AG04449 (cell line): ENCODE measurements at regions not wholly inside any gene's neighbourhood (a gene's known extent, or its start where the extent isn't known, plus 50 kb on each side); places are given as distances from the start of the nearest gene placed in this dataset.
"Not testable (repeated sequence)": the region's sequence is repeated elsewhere in the genome, so short reads cannot be mapped to it uniquely, and the experiment has no call there.

Experiments used
- CTCF ChIA-PET: fragments of 350-600 bp; formaldehyde crosslinking; extraction: SDS; loops from one replicate; lab custom pipeline; 2021; ENCODE audit warnings: antibody characterized with exemption; lab: Yijun Ruan, JAX
- POLR2A ChIA-PET: fragments of 400-600, 350-600 bp; formaldehyde crosslinking; extraction: SDS; loops from one replicate; lab custom pipeline; 2020; ENCODE audit warnings: antibody characterized with exemption, inconsistent platforms; lab: Yijun Ruan, JAX
- DNase-seq: peaks from one replicate; pipeline ENCODE4 v3.0.0-alpha.2; 2010; ENCODE audit warnings: low read depth, low spot score
- H3K4me3 ChIP-seq: 2 replicates; pipeline ENCODE4 v1.5.1; 2011; ENCODE audit warnings: low read depth, mild to moderate bottlenecking, control low read depth, low read length
- TF ChIP-seq, protein P1 (sequence below): IDR thresholded peaks from one replicate; pipeline ENCODE4 v1.5.1; 2011; ENCODE audit warnings: mild to moderate bottlenecking, moderate library complexity, low read length, control low read depth, inconsistent platforms; ENCODE audit not compliant: insufficient read depth; ENCODE audit errors: missing control alignments

DNA sequence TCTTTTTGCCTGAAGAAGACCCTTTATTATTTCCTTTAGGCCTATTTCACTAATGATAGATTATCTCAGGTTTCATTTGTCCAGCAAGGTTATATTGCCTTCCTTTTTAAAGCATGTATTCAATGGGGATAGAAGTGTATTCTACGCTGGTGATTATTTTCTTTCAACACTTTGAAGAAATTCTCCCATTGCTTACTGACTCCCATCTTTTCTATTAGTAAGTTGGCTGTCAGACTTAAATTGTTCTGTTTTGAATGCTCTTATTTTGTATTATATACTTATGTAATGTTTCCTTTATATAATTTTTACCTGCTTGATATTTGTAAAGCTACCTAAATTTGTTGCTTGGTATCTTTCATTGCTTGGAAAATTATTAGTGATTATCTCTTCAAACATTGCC is 445.1 kb upstream of the RASGRP1 start:
- H3K4me3 ChIP-seq, result no peak overlapping the region
- ChIA-PET CTCF (no interaction called here), POLR2A (no interaction called here)
- TF ChIP-seq, protein P1, sequence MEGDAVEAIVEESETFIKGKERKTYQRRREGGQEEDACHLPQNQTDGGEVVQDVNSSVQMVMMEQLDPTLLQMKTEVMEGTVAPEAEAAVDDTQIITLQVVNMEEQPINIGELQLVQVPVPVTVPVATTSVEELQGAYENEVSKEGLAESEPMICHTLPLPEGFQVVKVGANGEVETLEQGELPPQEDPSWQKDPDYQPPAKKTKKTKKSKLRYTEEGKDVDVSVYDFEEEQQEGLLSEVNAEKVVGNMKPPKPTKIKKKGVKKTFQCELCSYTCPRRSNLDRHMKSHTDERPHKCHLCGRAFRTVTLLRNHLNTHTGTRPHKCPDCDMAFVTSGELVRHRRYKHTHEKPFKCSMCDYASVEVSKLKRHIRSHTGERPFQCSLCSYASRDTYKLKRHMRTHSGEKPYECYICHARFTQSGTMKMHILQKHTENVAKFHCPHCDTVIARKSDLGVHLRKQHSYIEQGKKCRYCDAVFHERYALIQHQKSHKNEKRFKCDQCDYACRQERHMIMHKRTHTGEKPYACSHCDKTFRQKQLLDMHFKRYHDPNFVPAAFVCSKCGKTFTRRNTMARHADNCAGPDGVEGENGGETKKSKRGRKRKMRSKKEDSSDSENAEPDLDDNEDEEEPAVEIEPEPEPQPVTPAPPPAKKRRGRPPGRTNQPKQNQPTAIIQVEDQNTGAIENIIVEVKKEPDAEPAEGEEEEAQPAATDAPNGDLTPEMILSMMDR, result no peak
- no peak for DNase-seq

DNA sequence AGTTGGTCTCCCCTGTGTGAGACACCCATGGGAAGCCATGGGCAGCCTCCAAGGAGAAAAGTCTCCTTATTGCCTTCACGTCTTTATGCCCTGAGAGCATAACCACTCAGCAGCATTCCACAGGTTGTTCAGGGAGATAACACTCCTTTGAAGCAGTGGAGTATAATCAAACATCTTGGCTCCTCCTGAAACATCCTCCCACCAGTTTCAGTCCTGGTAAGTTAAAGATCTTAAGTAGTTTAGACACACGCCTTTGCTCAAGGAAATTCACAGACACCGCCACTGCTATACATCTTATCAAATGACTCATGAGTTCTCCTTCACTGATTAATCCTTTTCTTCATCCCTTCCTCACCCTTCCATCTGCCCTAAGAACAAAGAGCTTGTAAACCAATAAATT is 446.5 kb upstream of the RASGRP1 start:
- H3K4me3 ChIP-seq, POLR2A ChIA-PET, DNase-seq, CTCF ChIA-PET: not testable (repeated sequence)

DNA sequence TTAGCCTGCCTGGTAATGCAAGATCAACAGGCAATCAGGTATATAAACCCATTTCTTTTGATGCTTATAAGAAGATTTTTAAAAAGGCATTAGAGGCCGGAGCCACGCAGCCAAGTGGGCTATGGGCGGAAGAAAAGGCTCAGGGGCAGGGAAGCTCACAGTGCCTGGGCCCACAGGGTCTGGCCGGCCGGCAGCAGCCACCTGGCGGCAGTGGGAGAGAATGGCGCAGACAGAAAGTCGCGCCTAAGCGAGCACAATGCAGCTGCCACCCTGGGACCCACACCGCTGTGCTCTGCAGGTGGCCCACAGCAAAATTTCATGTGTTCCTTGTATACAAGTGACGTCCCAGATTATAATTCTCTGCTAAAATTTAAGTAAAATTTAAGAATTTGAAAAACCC is 448.6 kb upstream of the RASGRP1 start:
- ChIA-PET POLR2A (no interaction called here), CTCF (interaction anchor here (0.7 to 1.8 kb wide), 4 partner anchors 9 to 314 kb away, joined by 3 to 4 read pairs (median 3); no protein-coding TSS in a partner anchor)
- TF ChIP-seq, protein P1, result no peak
- no peak for DNase-seq
- H3K4me3 ChIP-seq, result no peak overlapping the region

DNA sequence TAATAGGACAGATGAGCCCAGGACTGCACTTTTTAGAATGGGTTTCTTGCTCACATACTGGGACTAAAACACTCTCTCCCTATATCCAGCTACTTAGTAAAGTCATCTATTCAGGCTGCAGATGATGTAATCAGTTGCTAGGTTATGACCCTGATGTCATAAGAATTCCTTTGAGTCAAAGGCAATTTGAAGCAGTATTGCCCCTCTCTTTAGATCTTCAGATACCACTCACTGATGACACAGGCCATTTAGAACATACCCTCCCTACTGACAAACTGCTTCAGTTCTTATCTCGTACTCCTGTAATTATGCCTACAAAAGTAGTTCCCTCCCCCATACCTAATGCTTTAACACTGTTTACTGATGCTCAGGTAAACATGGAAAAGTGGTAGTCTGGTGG is 450.1 kb upstream of the RASGRP1 start:
- ChIA-PET CTCF (no interaction called here), POLR2A (no interaction called here)
- no peak for DNase-seq
- TF ChIP-seq, protein P1, result no peak
- H3K4me3 ChIP-seq, result no peak overlapping the region

DNA sequence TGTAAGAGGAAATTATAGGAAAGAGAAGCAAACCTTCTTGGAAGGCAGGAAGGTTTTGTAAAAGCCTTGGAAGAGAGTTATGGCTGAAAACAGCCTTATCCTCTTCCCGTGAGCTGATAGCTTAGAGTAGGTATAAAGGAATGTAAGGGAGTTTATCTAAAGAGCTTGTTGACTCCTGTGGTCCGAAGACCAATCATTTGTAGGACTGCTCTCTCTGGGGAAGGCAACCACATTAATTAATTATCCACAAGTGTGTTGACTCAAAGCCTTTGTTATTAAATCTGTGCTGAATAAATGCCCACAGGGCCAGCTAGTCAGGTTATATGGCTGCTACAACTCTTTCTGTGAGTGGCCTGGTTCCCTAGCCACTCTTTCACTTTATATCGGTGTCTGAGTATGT is 452.1 kb upstream of the RASGRP1 start:
- no peak for DNase-seq
- TF ChIP-seq, protein P1, result no peak
- H3K4me3 ChIP-seq, result no peak overlapping the region
- ChIA-PET CTCF (no interaction called here), POLR2A (no interaction called here)

DNA sequence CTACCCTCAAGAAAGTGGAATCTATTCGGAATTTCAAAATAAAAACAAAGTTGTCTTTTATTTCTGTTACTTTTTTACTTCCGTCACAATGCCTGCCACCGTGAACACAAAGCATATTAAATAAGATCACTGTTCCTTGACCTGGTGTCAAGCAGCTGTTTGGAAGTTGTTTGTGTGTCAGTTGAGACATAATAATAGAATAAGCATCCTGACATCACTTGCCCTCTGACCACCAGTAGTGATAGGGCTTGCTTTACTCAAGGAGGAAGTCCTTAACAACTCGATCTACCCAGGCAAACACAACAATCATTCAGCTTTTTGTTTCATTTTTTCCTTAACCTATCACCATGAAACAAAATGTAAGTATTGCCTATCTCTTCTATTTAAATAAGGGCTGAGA is 454.4 kb upstream of the RASGRP1 start:
- H3K4me3 ChIP-seq, result no peak overlapping the region
- ChIA-PET POLR2A (no interaction called here), CTCF (interaction anchor here (1.2 kb wide), 1 partner anchor 15 kb away, joined by 3 read pairs; no protein-coding TSS in a partner anchor)
- TF ChIP-seq, protein P1, result no peak
- DNase-seq, result no peak

DNA sequence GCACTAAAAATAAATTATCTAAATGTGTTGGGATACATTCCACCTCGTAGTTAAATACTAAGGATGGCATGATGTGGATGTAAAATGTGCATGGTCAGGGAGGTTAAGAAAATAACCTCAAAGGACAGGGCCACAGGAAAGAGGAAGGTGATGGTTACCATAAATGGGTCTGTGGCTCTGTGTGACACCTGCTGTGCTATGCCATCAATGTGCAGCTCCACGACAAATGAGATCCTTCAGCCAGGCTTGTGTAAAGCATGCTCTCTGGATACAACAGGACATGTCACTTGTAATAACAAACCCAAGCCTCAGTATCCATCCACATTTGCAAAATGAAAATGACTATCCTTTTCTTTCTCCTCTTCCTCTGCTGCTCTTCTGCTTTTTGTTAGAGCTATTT is 456.7 kb upstream of the RASGRP1 start:
- CTCF ChIA-PET, result interaction anchor here (1.1 to 1.9 kb wide), 3 partner anchors 9 to 26 kb away, joined by 3 to 6 read pairs (median 4); no protein-coding TSS in a partner anchor
- H3K4me3 ChIP-seq, result no peak overlapping the region
- POLR2A ChIA-PET, result no interaction called here
- no peak for DNase-seq
- TF ChIP-seq, protein P1, result no peak
